Neural cell (in vitro differentiated cells): ENCODE measurements at regions not wholly inside any gene's neighbourhood (a gene's known extent, or its start where the extent isn't known, plus 50 kb on each side); places are given as distances from the start of the nearest gene placed in this dataset.

Source experiments
- H2AFZ ChIP-seq: fragments of 200-600, 300-800 bp; sonication (generic), shearing (Covaris generic); 2 replicates; pipeline ENCODE4 v1.6.0; 2014; ENCODE audit warnings: low read depth, mild to moderate bottlenecking, antibody characterized with exemption, low read length, moderate library complexity
- H3F3A ChIP-seq: fragments of 200-600 bp; shearing (Covaris generic); 2 replicates; pipeline ENCODE4 v1.6.1; 2016; ENCODE audit warnings: mild to moderate bottlenecking, moderate library complexity, mixed read lengths, antibody characterized with exemption, low read length; ENCODE audit not compliant: insufficient read depth, poor library complexity, severe bottlenecking
- H3K27ac ChIP-seq: fragments of 200-600, 300-800 bp; sonication (generic), shearing (Covaris generic); 2 replicates; pipeline ENCODE4 v1.5.1; 2014; ENCODE audit warnings: mild to moderate bottlenecking, low read length, moderate library complexity
- H3K27me3 ChIP-seq: fragments of 300-800, 200-600 bp; sonication (generic), shearing (Covaris generic); 2 replicates; pipeline ENCODE4 v1.6.0; 2014; ENCODE audit warnings: mild to moderate bottlenecking, low read depth, low read length, moderate library complexity; ENCODE audit not compliant: insufficient read depth
- H3K36me3 ChIP-seq: fragments of 300-800, 200-600 bp; sonication (generic), shearing (Covaris generic); 2 replicates; pipeline ENCODE4 v1.5.1; 2014; ENCODE audit warnings: mild to moderate bottlenecking, antibody characterized with exemption, low read length, moderate library complexity; ENCODE audit not compliant: insufficient read depth
- H3K4me2 ChIP-seq: fragments of 300-800, 200-600 bp; sonication (generic), shearing (Covaris generic); 2 replicates; pipeline ENCODE4 v1.6.0; 2014; ENCODE audit warnings: mild to moderate bottlenecking, low read length
- H3K4me3 ChIP-seq: fragments of 300-800, 200-600 bp; sonication (generic), shearing (Covaris generic); 2 replicates; pipeline ENCODE4 v1.5.1; 2014; ENCODE audit warnings: mild to moderate bottlenecking, low read length, moderate library complexity
- H3K79me2 ChIP-seq: fragments of 200-600 bp; shearing (Covaris generic); replicated peaks from 2 replicates; pipeline ENCODE4 v1.6.0; 2014; ENCODE audit warnings: mild to moderate bottlenecking, low read length, moderate library complexity; ENCODE audit not compliant: insufficient read depth
- H3K9ac ChIP-seq: fragments of 300-800, 200-600 bp; sonication (generic), shearing (Covaris generic); 2 replicates; pipeline ENCODE4 v1.6.1; 2016; ENCODE audit warnings: mild to moderate bottlenecking, low read length, mixed read lengths
- H3K9me2 ChIP-seq: fragments of 200-600 bp; shearing (Covaris generic); 2 replicates; pipeline ENCODE4 v1.6.1; 2016; ENCODE audit warnings: mild to moderate bottlenecking, low read length, mixed read lengths; ENCODE audit not compliant: insufficient read depth
- H3K9me3 ChIP-seq: fragments of 200-600, 300-800 bp; sonication (generic), shearing (Covaris generic); 2 replicates; pipeline ENCODE4 v1.6.1; 2016; ENCODE audit warnings: mild to moderate bottlenecking, mixed run types, low read length, moderate library complexity, mixed read lengths
- H4K20me1 ChIP-seq: fragments of 200-600 bp; shearing (Covaris generic); 2 replicates; pipeline ENCODE4 v1.6.1; 2016; ENCODE audit warnings: mild to moderate bottlenecking, mixed run types; ENCODE audit not compliant: insufficient read depth
- CTCF ChIP-seq: fragments of 450-650 bp; IDR thresholded peaks from 2 replicates; pipeline ENCODE4 v1.5.1; 2014; ENCODE audit warnings: antibody characterized with exemption, mild to moderate bottlenecking, moderate library complexity; ENCODE audit not compliant: poor library complexity, severe bottlenecking
- EP300 ChIP-seq: fragments of 450-650 bp; conservative IDR thresholded peaks from 2 replicates; pipeline ENCODE4 v1.6.1; 2014; ENCODE audit warnings: antibody characterized with exemption, mild to moderate bottlenecking, moderate library complexity; ENCODE audit not compliant: poor library complexity, severe bottlenecking
- EZH2 ChIP-seq: fragments of 200-600, 300-800 bp; shearing (Covaris generic), sonication (generic); IDR thresholded peaks from 2 replicates; pipeline ENCODE4 v1.6.1; 2014; ENCODE audit warnings: antibody characterized with exemption, low read length, borderline replicate concordance, mild to moderate bottlenecking; ENCODE audit not compliant: insufficient read depth, poor library complexity, severe bottlenecking
- MXI1 ChIP-seq: fragments of 450-650 bp; conservative IDR thresholded peaks from 2 replicates; pipeline ENCODE4 v1.6.1; 2014; ENCODE audit warnings: antibody characterized with exemption, mild to moderate bottlenecking; ENCODE audit not compliant: poor library complexity, severe bottlenecking
- POLR2AphosphoS5 ChIP-seq: IDR thresholded peaks from 2 replicates; pipeline ENCODE4 v1.6.1; 2012
- RAD21 ChIP-seq: fragments of 450-650 bp; conservative IDR thresholded peaks from 2 replicates; pipeline ENCODE4 v1.6.1; 2014; ENCODE audit warnings: antibody characterized with exemption, mild to moderate bottlenecking, moderate library complexity
- REST ChIP-seq: IDR thresholded peaks from 2 replicates; pipeline ENCODE4 v1.6.1; 2012; ENCODE audit warnings: borderline replicate concordance
- SMC3 ChIP-seq: fragments of 450-650 bp; conservative IDR thresholded peaks from 2 replicates; pipeline ENCODE4 v1.6.1; 2014; ENCODE audit warnings: antibody characterized with exemption, mild to moderate bottlenecking, moderate library complexity; ENCODE audit not compliant: poor library complexity
- TAF1 ChIP-seq: IDR thresholded peaks from 2 replicates; pipeline ENCODE4 v1.6.1; 2012; ENCODE audit warnings: low read depth

- no peak for TF ChIP-seq CTCF
- no peak for TF ChIP-seq EZH2
- no peak for TF ChIP-seq SMC3
- no peak for TF ChIP-seq TAF1
- H3K27me3 ChIP-seq = no peaks in the 10 kb centered on the region
These were observed 72.6 kb upstream of the CLDN5 start for GRCh38 chr22:19596680-19597398.

GRCh38 chr22:19597399-19597735 lies 73.2 kb upstream of the CLDN5 start:
- TF ChIP-seq RAD21 (no peak), MXI1 (no peak), SMC3 (no peak), CTCF (no peak), EZH2 (no peak), TAF1 (no peak), EP300 (no peak), POLR2AphosphoS5 (no peak), REST (no peak)
- Histone ChIP-seq H2AFZ (no peak overlapping the region), H3K9me2 (no peaks in the 10 kb centered on the region), H4K20me1 (no peaks in the 10 kb centered on the region), H3K27ac (no peak overlapping the region), H3K9ac (no peak overlapping the region), H3F3A (no peaks in the 10 kb centered on the region), H3K79me2 (no peaks in the 10 kb centered on the region), H3K4me2 (no peak overlapping the region), H3K36me3 (no peaks in the 10 kb centered on the region), H3K9me3 (no peaks in the 10 kb centered on the region), H3K27me3 (no peaks in the 10 kb centered on the region), H3K4me3 (no peak overlapping the region)

More at GRCh38 chr22:19596680-19597398, 72.6 kb upstream of the CLDN5 start:
- H3K9me3 ChIP-seq = no peaks in the 10 kb centered on the region
- no peaks in the 10 kb centered on the region for H3K36me3 ChIP-seq
- no peak overlapping the region for H3K4me2 ChIP-seq
- H3K27ac ChIP-seq = no peak overlapping the region
- no peak overlapping the region for H3K9ac ChIP-seq
- no peaks in the 10 kb centered on the region for H3F3A ChIP-seq
- H3K79me2 ChIP-seq = no peaks in the 10 kb centered on the region
- H2AFZ ChIP-seq = no peak overlapping the region
- H3K9me2 ChIP-seq = no peaks in the 10 kb centered on the region
- no peak overlapping the region for H3K4me3 ChIP-seq
- no peaks in the 10 kb centered on the region for H4K20me1 ChIP-seq
